SK-N-SH (cell line): ENCODE measurements at regions not wholly inside any gene's neighbourhood (a gene's known extent, or its start where the extent isn't known, plus 50 kb on each side); places are given as distances from the start of the nearest gene placed in this dataset.
A peak's percentile ranks its signal among the peaks of the same experiment; 100 is the strongest.

Source experiments
- CTCF ChIA-PET: fragments of 300-600, 350-600 bp; formaldehyde crosslinking; extraction: SDS; loops from one replicate; lab custom pipeline; 2021; lab: Yijun Ruan, JAX
- POLR2A ChIA-PET: fragments of 350-600 bp; sonication (Branson Sonifier 250); formaldehyde crosslinking; extraction: SDS; loops from one replicate; lab custom pipeline; 2020; ENCODE audit warnings: antibody characterized with exemption, inconsistent platforms; lab: Yijun Ruan, JAX
- DNase-seq: peaks from one replicate; pipeline ENCODE4 v3.0.0; 2012
- H2AFZ ChIP-seq: fragments of 200-600 bp; sonication (generic); 2 replicates; pipeline ENCODE4 v1.8.1; 2016; ENCODE audit warnings: antibody characterized with exemption, mild to moderate bottlenecking, low read depth
- H3F3A ChIP-seq: fragments of 200-600 bp; sonication (generic); replicated peaks from 2 replicates; pipeline ENCODE3; 2016; ENCODE audit warnings: antibody characterized with exemption, mild to moderate bottlenecking; ENCODE audit not compliant: insufficient read depth
- H3K27ac ChIP-seq, 2 experiments: fragments of 200-500 bp in 1 of 2; fragments of 200-600 bp in 1 of 2; sonication (Bioruptor generic) in 1 of 2; sonication (generic), shearing (Covaris generic) in 1 of 2; 2 replicates each; pipeline versions ENCODE4 v1.5.1 to v1.6.1; 2014 to 2016; ENCODE audit warnings: low read depth in 2 of 2, inconsistent platforms in 1 of 2, low read length in 1 of 2, mild to moderate bottlenecking in 1 of 2, mixed read lengths in 1 of 2
- H3K27me3 ChIP-seq: fragments of 200-600 bp; sonication (generic), shearing (Covaris generic); 2 replicates; pipeline ENCODE4 v1.6.1; 2016; ENCODE audit warnings: mixed run types; ENCODE audit not compliant: insufficient read depth
- H3K36me3 ChIP-seq, 2 experiments: fragments of 200-500 bp in 1 of 2; fragments of 200-600 bp in 1 of 2; sonication (Bioruptor generic) in 1 of 2; sonication (generic) in 1 of 2; replicated peaks in 1 of 2; 2 replicates each; pipeline versions ENCODE3 to v1.5.1; 2014 to 2016; ENCODE audit warnings: low read length in 1 of 2, mild to moderate bottlenecking in 1 of 2; ENCODE audit not compliant: insufficient read depth in 2 of 2, control insufficient read depth in 1 of 2
- H3K4me1 ChIP-seq, 2 experiments: fragments of 200-500 bp in 1 of 2; fragments of 200-600 bp in 1 of 2; sonication (Bioruptor generic) in 1 of 2; sonication (generic), shearing (Covaris generic) in 1 of 2; 2 replicates each; pipeline versions ENCODE4 v1.5.1 to v1.6.1; 2014 to 2016; ENCODE audit warnings: low read depth in 1 of 2, low read length in 1 of 2, mixed run types in 1 of 2; ENCODE audit not compliant: insufficient read depth in 2 of 2, control insufficient read depth in 1 of 2
- H3K4me2 ChIP-seq: fragments of 200-600 bp; sonication (generic), shearing (Covaris generic); 2 replicates; pipeline ENCODE4 v1.6.1; 2017; ENCODE audit warnings: mixed run types
- H3K4me3 ChIP-seq, 2 experiments: fragments of 200-500 bp in 1 of 2; fragments of 200-600 bp in 1 of 2; sonication (Bioruptor generic) in 1 of 2; sonication (generic), shearing (Covaris generic) in 1 of 2; 2 replicates each; pipeline versions ENCODE4 v1.5.1 to v1.8.1; 2014 to 2016; ENCODE audit warnings: low read depth in 2 of 2, inconsistent platforms in 1 of 2, low read length in 1 of 2, mild to moderate bottlenecking in 1 of 2, mixed read lengths in 1 of 2, moderate library complexity in 1 of 2
- H3K79me2 ChIP-seq: fragments of 200-600 bp; sonication (generic); 2 replicates; pipeline ENCODE4 v1.8.1; 2017; ENCODE audit warnings: mild to moderate bottlenecking; ENCODE audit not compliant: insufficient read depth
- H3K9ac ChIP-seq: fragments of 200-600 bp; sonication (generic); 2 replicates; pipeline ENCODE4 v1.6.1; 2017; ENCODE audit warnings: mixed run types
- H3K9me2 ChIP-seq: fragments of 200-600 bp; sonication (generic); 2 replicates; pipeline ENCODE4 v1.6.1; 2017; ENCODE audit warnings: mixed run types
- H3K9me3 ChIP-seq: fragments of 200-600 bp; sonication (generic); 2 replicates; pipeline ENCODE4 v1.6.1; 2017; ENCODE audit warnings: mixed run types, mild to moderate bottlenecking, moderate library complexity
- H4K20me1 ChIP-seq: fragments of 200-600 bp; sonication (generic); 2 replicates; pipeline ENCODE4 v1.6.1; 2017; ENCODE audit warnings: mild to moderate bottlenecking, mixed run types; ENCODE audit not compliant: insufficient read depth
- EP300 ChIP-seq, 2 experiments: IDR thresholded peaks; 2 replicates each; pipeline versions ENCODE4 v1.4.0 to v1.6.1; 2012; ENCODE audit warnings: borderline replicate concordance in 1 of 2, low read depth in 1 of 2, low read length in 1 of 2
- EZH2phosphoT487 ChIP-seq: fragments of 200-600 bp; sonication (generic); IDR thresholded peaks from 2 replicates; pipeline ENCODE4 v1.6.1; 2017; ENCODE audit warnings: low read depth, mixed run types, mild to moderate bottlenecking, antibody characterized with exemption, moderate library complexity, borderline replicate concordance
- GABPA ChIP-seq: IDR thresholded peaks from 2 replicates; pipeline ENCODE4 v1.4.0; 2012; ENCODE audit warnings: low read depth, mild to moderate bottlenecking
- JUND ChIP-seq: IDR thresholded peaks from 2 replicates; pipeline ENCODE4 v1.4.0; 2012
- MXI1 ChIP-seq: IDR thresholded peaks from 2 replicates; pipeline ENCODE4 v1.6.1; 2012; ENCODE audit warnings: mild to moderate bottlenecking, low read depth, low read length, improper control_type of control experiment
- NRF1 ChIP-seq: IDR thresholded peaks from 2 replicates; pipeline ENCODE4 v1.6.1; 2012; ENCODE audit warnings: low read depth, mild to moderate bottlenecking, low read length
- POLR2AphosphoS5 ChIP-seq: IDR thresholded peaks from 2 replicates; pipeline ENCODE4 v1.6.1; 2012; ENCODE audit warnings: low read depth, low read length
- RCOR1 ChIP-seq: fragments of 150-350 bp; IDR thresholded peaks from 2 replicates; pipeline ENCODE4 v1.6.1; 2017; ENCODE audit warnings: antibody characterized with exemption, low read length
- RFX5 ChIP-seq: IDR thresholded peaks from 2 replicates; pipeline ENCODE4 v1.6.1; 2012; ENCODE audit warnings: mild to moderate bottlenecking, improper control_type of control experiment, low read length
- SMC3 ChIP-seq: IDR thresholded peaks from 2 replicates; pipeline ENCODE4 v1.6.1; 2012; ENCODE audit warnings: low read depth, low read length, improper control_type of control experiment
- WGBS: methylation state at CpG from one replicate; pipeline ENCODE4 v1.1.6; 2017; ENCODE audit warnings: low lambda C conversion rate; 5-methylcytosine and 5-hydroxymethylcytosine counted together
- TF ChIP-seq, protein P1 (sequence below): fragments of 200-600 bp; sonication (generic); IDR thresholded peaks from 2 replicates; pipeline ENCODE4 v1.6.1; 2017; ENCODE audit warnings: antibody characterized with exemption, mild to moderate bottlenecking, moderate library complexity
- TF ChIP-seq, protein P2 (sequence below): fragments of 150-350 bp; IDR thresholded peaks from 2 replicates; pipeline ENCODE4 v1.6.1; 2017; ENCODE audit warnings: antibody characterized with exemption, low read length, low read depth, borderline replicate concordance
- TF ChIP-seq, protein P3 (sequence below): IDR thresholded peaks from 2 replicates; pipeline ENCODE4 v1.4.0; 2012; ENCODE audit warnings: low read depth, borderline replicate concordance

DNA sequence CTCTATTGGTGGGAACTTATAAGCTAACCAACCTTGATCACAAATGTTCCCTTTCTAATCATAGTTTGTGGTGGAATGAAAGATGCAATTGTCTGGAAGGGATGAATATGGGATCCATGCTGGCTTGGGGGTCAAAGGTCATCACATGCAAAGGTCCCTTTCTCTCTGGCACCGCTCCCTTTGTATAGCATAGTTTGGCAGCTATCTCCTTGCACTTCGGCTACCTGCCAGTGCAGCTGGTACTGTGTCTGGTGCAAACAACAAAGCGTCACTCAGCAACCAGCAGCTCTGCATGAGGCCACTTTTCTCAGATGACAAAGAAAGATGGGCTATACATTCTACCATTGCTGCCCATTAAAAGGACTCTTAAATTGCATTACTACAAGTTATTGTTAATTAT lies 188.2 kb upstream of the NFIA start:
- Histone ChIP-seq H2AFZ (no peak overlapping the region), H3K4me1 (peaks cover 0 to 57% of the 10 kb centered on the region in 2 experiments; a peak in 2 of 4 replicates), H3K9ac (no peak overlapping the region), H3K79me2 (no peaks in the 10 kb centered on the region), H3K27me3 (no peaks in the 10 kb centered on the region), H3K9me2 (no peaks in the 10 kb centered on the region), H3K4me2 (no peak overlapping the region), H3F3A (no peaks in the 10 kb centered on the region), H3K27ac (peak overlapping the region in 1 of 2 experiments; percentile 89; a peak in 2 of 4 replicates), H4K20me1 (no peaks in the 10 kb centered on the region), H3K9me3 (no peaks in the 10 kb centered on the region), H3K4me3 (no peak overlapping the region), H3K36me3 (no peaks in the 10 kb centered on the region)
- 92% methylated on average over 2 of the region's 3 CpGs for WGBS
- DNase-seq = no peak
- CTCF ChIA-PET = interaction anchor here (1.9 to 2.3 kb wide), 2 partner anchors 9 to 10 kb away, joined by 5 to 6 read pairs; no protein-coding TSS in a partner anchor
- POLR2A ChIA-PET = no interaction called here
- TF ChIP-seq POLR2AphosphoS5 = no peak
- no peak for TF ChIP-seq EZH2phosphoT487
- TF ChIP-seq GABPA = no peak
- TF ChIP-seq, protein P1, sequence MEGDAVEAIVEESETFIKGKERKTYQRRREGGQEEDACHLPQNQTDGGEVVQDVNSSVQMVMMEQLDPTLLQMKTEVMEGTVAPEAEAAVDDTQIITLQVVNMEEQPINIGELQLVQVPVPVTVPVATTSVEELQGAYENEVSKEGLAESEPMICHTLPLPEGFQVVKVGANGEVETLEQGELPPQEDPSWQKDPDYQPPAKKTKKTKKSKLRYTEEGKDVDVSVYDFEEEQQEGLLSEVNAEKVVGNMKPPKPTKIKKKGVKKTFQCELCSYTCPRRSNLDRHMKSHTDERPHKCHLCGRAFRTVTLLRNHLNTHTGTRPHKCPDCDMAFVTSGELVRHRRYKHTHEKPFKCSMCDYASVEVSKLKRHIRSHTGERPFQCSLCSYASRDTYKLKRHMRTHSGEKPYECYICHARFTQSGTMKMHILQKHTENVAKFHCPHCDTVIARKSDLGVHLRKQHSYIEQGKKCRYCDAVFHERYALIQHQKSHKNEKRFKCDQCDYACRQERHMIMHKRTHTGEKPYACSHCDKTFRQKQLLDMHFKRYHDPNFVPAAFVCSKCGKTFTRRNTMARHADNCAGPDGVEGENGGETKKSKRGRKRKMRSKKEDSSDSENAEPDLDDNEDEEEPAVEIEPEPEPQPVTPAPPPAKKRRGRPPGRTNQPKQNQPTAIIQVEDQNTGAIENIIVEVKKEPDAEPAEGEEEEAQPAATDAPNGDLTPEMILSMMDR = no peak
- TF ChIP-seq MXI1 = no peak
- no peak for TF ChIP-seq JUND
- TF ChIP-seq NRF1 = no peak
- no peak for TF ChIP-seq SMC3
- TF ChIP-seq, protein P2, sequence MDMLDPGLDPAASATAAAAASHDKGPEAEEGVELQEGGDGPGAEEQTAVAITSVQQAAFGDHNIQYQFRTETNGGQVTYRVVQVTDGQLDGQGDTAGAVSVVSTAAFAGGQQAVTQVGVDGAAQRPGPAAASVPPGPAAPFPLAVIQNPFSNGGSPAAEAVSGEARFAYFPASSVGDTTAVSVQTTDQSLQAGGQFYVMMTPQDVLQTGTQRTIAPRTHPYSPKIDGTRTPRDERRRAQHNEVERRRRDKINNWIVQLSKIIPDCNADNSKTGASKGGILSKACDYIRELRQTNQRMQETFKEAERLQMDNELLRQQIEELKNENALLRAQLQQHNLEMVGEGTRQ = no peak
- TF ChIP-seq RFX5 = no peak
- TF ChIP-seq, protein P3, sequence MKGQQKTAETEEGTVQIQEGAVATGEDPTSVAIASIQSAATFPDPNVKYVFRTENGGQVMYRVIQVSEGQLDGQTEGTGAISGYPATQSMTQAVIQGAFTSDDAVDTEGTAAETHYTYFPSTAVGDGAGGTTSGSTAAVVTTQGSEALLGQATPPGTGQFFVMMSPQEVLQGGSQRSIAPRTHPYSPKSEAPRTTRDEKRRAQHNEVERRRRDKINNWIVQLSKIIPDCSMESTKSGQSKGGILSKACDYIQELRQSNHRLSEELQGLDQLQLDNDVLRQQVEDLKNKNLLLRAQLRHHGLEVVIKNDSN = no peak
- TF ChIP-seq, all 33 proteins: peak for 0

DNA sequence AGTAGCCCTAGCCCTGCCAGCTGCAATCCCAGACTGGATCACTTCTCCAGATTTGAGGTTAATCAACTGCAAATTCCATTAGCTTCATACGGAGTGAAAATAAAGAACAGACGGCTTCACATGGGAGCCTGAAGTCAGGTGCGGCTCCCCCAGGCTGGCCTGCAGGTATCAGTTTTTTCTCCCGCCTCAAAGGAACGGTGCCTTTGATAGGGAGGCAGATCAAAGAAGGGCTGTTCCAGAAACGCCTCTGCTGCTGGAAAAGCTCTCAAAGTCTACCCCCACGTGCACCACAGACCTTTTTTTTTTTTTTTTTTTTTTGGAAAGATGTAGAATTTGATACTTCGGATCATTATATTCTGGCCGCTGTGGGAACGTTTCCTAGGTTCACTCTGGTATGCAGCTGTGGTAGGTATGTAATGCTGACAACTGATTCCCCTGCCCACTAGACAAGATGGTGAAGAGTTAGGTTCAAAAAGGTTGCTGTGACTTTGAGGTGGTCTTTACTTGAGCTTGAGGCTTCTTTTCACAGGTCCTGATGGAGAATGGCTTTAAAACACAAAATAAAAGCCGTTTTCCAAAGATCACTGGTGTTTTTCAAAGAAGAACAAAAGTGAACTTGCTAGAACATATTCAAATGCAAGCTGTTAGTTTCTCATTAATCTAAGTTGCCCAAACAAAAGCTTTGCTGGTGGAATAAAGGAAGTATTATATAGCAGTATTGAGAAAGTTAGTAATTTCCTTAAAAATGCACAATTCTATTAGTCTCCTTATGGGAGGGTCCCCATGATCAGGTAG lies 189.0 kb upstream of the NFIA start:
- DNase-seq = no peak
- ChIA-PET CTCF (interaction anchor here (1.0 to 2.3 kb wide), 3 partner anchors 8 to 77 kb away, joined by 5 to 6 read pairs (median 5); no protein-coding TSS in a partner anchor), POLR2A (interaction anchor here (0.6 to 1.4 kb wide), 4 partner anchors 11 to 42 kb away, joined by 3 to 8 read pairs (median 4); no protein-coding TSS in a partner anchor)
- H3K27me3 ChIP-seq = no peaks in the 10 kb centered on the region
- H3K4me3 ChIP-seq = no peak overlapping the region
- WGBS = 58% methylated on average over 11 of the region's 11 CpGs
- H3K9ac ChIP-seq = no peak overlapping the region
- no peak overlapping the region for H2AFZ ChIP-seq
- no peaks in the 10 kb centered on the region for H4K20me1 ChIP-seq
- no peaks in the 10 kb centered on the region for H3K79me2 ChIP-seq
- H3F3A ChIP-seq = no peaks in the 10 kb centered on the region
- no peaks in the 10 kb centered on the region for H3K9me2 ChIP-seq
- no peaks in the 10 kb centered on the region for H3K9me3 ChIP-seq
- 0 out of 2 replicates have a peak, but pooled peaks have one; percentile 40 for TF ChIP-seq RCOR1
- peak in 1 of 2 experiments; percentile 35; a peak in 1 of 4 replicates for TF ChIP-seq EP300 (IDR thresholded peaks at IDR 0.05; ENCODE audit: borderline replicate concordance in 1 of 2, low read depth in 1 of 2, low read length in 1 of 2)
- TF ChIP-seq GABPA = no peak
- peaks cover 0 to 55% of the 10 kb centered on the region in 2 experiments; a peak in 2 of 4 replicates for H3K4me1 ChIP-seq
- no peaks in the 10 kb centered on the region for H3K36me3 ChIP-seq
- H3K4me2 ChIP-seq = no peak overlapping the region
- H3K27ac ChIP-seq = peak overlapping the region in 1 of 2 experiments; percentile 89; a peak in 2 of 4 replicates
